Liver (tissue), 8 donors: ENCODE measurements at regions not wholly inside any gene's neighbourhood (a gene's known extent, or its start where the extent isn't known, plus 50 kb on each side); places are given as distances from the start of the nearest gene placed in this dataset.
"Not testable (repeated sequence)": the region's sequence is repeated elsewhere in the genome, so short reads cannot be mapped to it uniquely, and the experiment has no call there.

Experiments used
- DNase-seq: peaks from one replicate; pipeline ENCODE4 v3.0.0-alpha.2; 2017; ENCODE audit warnings: low spot score
- H3K27ac ChIP-seq, 2 donors: one replicate each; pipeline ENCODE4 v1.7.0; 2013; ENCODE audit warnings: inconsistent platforms in 2 of 2, low read length in 2 of 2, control low read depth in 1 of 2, low read depth in 1 of 2, mild to moderate bottlenecking in 1 of 2
- H3K27me3 ChIP-seq, 4 donors: one replicate each; pipeline versions ENCODE4 v1.6.1 to v1.7.0; 2013; ENCODE audit warnings: low read length in 3 of 4, inconsistent platforms in 1 of 4, mild to moderate bottlenecking in 1 of 4, moderate library complexity in 1 of 4; ENCODE audit not compliant: control insufficient read depth in 4 of 4, insufficient read depth in 4 of 4
- H3K36me3 ChIP-seq, 4 donors: one replicate each; pipeline versions ENCODE4 v1.6.1 to v1.7.0; 2013; ENCODE audit warnings: low read length in 3 of 4, mild to moderate bottlenecking in 3 of 4, low read depth in 1 of 4, moderate library complexity in 1 of 4; ENCODE audit not compliant: control insufficient read depth in 4 of 4, insufficient read depth in 3 of 4
- H3K4me1 ChIP-seq, 4 donors: one replicate each; pipeline versions ENCODE4 v1.6.1 to v1.7.0; 2013; ENCODE audit warnings: low read length in 3 of 4, mild to moderate bottlenecking in 3 of 4, moderate library complexity in 1 of 4; ENCODE audit not compliant: control insufficient read depth in 4 of 4, insufficient read depth in 4 of 4
- H3K4me3 ChIP-seq, 3 donors: one replicate each; pipeline versions ENCODE4 v1.6.1 to v1.7.0; 2013; ENCODE audit warnings: low read length in 3 of 3, control low read depth in 1 of 3, low read depth in 1 of 3, mild to moderate bottlenecking in 1 of 3
- H3K9ac ChIP-seq, 2 donors: one replicate each; pipeline ENCODE4 v1.7.0; 2013; ENCODE audit warnings: low read length in 2 of 2, mild to moderate bottlenecking in 2 of 2, moderate library complexity in 2 of 2, control low read depth in 1 of 2, low read depth in 1 of 2
- H3K9me3 ChIP-seq, 4 donors: one replicate each; pipeline versions ENCODE4 v1.6.1 to v1.7.0; 2013; ENCODE audit warnings: low read length in 3 of 4; ENCODE audit not compliant: control insufficient read depth in 4 of 4
- EGR1 ChIP-seq, 2 donors: IDR thresholded peaks; 2 replicates each; pipeline ENCODE4 v1.6.1; 2016 to 2018; ENCODE audit warnings: antibody characterized with exemption in 2 of 2, low read depth in 2 of 2
- FOXA1 ChIP-seq: IDR thresholded peaks from 2 replicates; pipeline ENCODE4 v1.6.1; 2016; ENCODE audit warnings: antibody characterized with exemption
- GABPA ChIP-seq, 2 donors: IDR thresholded peaks in 1 of 2; conservative IDR thresholded peaks in 1 of 2; 2 replicates each; pipeline ENCODE4 v1.6.1; 2016; ENCODE audit warnings: antibody characterized with exemption in 2 of 2, mild to moderate bottlenecking in 1 of 2, moderate library complexity in 1 of 2
- HNF4A ChIP-seq, 2 donors: conservative IDR thresholded peaks; 2 replicates each; pipeline ENCODE4 v1.6.1; 2016; ENCODE audit warnings: antibody characterized with exemption in 2 of 2, mild to moderate bottlenecking in 2 of 2
- HNF4G ChIP-seq: IDR thresholded peaks from 2 replicates; pipeline ENCODE4 v1.6.1; 2016; ENCODE audit warnings: antibody characterized with exemption
- JUND ChIP-seq, 2 donors: IDR thresholded peaks; 2 replicates each; pipeline ENCODE4 v1.6.1; 2016; ENCODE audit warnings: antibody characterized with exemption in 2 of 2
- NR2F2 ChIP-seq: IDR thresholded peaks from 2 replicates; pipeline ENCODE4 v1.6.1; 2016; ENCODE audit warnings: antibody characterized with exemption
- RAD21 ChIP-seq, 2 donors: IDR thresholded peaks; 2 replicates each; pipeline ENCODE4 v1.6.1; 2016; ENCODE audit warnings: antibody characterized with exemption in 2 of 2, mild to moderate bottlenecking in 2 of 2
- SP1 ChIP-seq: IDR thresholded peaks from 2 replicates; pipeline ENCODE4 v1.6.1; 2018; ENCODE audit warnings: antibody characterized with exemption, mild to moderate bottlenecking
- TAF1 ChIP-seq: conservative IDR thresholded peaks from 2 replicates; pipeline ENCODE4 v1.6.1; 2016; ENCODE audit warnings: antibody characterized with exemption, mild to moderate bottlenecking
- YY1 ChIP-seq: IDR thresholded peaks from 2 replicates; pipeline ENCODE4 v1.6.1; 2016; ENCODE audit warnings: antibody characterized with exemption, mild to moderate bottlenecking
- WGBS: extraction: QIAGEN DNeasy Blood & Tissue Kit; methylation state at CpG from one replicate; pipeline ENCODE4 v1.1.7; 2013; 5-methylcytosine and 5-hydroxymethylcytosine counted together
- TF ChIP-seq, protein P1 (sequence below): IDR thresholded peaks from 2 replicates; pipeline ENCODE4 v1.6.1; 2016; ENCODE audit warnings: antibody characterized with exemption
- TF ChIP-seq, protein P2 (sequence below): fragments of 150-350 bp; IDR thresholded peaks from 2 replicates; pipeline ENCODE4 v1.5.1; 2017; ENCODE audit warnings: improper control_type of control experiment, low read depth, low read length; ENCODE audit not compliant: missing input control
- TF ChIP-seq, protein P3 (sequence below): IDR thresholded peaks from 2 replicates; pipeline ENCODE4 v1.6.1; 2016; ENCODE audit warnings: antibody characterized with exemption
- donor health status: healthy.
- donor health status: healthy.
- donor health status: healthy.
- donor health status: healthy.
- donor health status: healthy.

DNA sequence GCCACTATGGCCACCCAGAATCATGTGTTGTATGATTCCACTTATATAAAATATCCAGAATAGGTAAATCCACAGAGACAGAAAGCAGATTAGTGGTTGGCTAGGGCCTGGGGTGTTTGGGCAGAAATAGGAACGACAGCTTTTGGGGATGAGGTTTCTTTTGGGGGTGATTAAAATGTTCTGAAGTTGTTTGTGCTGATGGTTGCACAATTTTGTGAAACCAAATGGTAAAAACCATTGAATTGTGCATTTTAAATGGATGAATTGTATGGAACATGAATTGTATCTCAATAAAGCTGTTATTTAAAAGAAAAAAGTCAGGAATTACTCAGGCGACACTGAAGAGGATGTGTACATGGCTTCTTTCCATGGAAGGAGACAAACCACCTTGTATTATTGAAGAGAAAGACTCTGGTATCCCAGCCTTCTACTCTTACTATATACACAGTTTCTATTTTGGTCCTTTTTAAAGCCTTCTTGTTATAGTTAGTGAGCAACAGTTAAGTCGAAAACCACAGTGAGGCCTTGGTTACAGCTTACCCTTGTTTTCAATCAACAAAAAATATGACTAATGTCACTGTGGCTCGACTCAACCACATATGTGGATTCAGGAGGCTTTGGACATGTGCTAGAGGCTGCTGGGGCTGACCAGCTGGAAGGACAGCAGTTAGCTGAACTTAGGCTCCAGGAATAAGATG, 57.1 kb upstream of the KMT2E start:
- Histone ChIP-seq H3K4me1 (no peaks in the 10 kb centered on the region), H3K4me3 (no peak overlapping the region), H3K9ac (no peak overlapping the region), H3K27me3 (no peaks in the 10 kb centered on the region), H3K9me3 (no peaks in the 10 kb centered on the region), H3K36me3 (no peaks in the 10 kb centered on the region), H3K27ac (no peak overlapping the region)
- TF ChIP-seq, protein P1, sequence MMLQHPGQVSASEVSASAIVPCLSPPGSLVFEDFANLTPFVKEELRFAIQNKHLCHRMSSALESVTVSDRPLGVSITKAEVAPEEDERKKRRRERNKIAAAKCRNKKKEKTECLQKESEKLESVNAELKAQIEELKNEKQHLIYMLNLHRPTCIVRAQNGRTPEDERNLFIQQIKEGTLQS = no peak
- TF ChIP-seq, protein P2, sequence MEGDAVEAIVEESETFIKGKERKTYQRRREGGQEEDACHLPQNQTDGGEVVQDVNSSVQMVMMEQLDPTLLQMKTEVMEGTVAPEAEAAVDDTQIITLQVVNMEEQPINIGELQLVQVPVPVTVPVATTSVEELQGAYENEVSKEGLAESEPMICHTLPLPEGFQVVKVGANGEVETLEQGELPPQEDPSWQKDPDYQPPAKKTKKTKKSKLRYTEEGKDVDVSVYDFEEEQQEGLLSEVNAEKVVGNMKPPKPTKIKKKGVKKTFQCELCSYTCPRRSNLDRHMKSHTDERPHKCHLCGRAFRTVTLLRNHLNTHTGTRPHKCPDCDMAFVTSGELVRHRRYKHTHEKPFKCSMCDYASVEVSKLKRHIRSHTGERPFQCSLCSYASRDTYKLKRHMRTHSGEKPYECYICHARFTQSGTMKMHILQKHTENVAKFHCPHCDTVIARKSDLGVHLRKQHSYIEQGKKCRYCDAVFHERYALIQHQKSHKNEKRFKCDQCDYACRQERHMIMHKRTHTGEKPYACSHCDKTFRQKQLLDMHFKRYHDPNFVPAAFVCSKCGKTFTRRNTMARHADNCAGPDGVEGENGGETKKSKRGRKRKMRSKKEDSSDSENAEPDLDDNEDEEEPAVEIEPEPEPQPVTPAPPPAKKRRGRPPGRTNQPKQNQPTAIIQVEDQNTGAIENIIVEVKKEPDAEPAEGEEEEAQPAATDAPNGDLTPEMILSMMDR = no peak
- TF ChIP-seq RAD21 (IDR thresholded peaks at IDR 0.05) (no peak), EGR1 (IDR thresholded peaks at IDR 0.05; ENCODE audit: low read depth in 2 of 2) (no peak), TAF1 (no peak), SP1 (no peak), NR2F2 (no peak), GABPA (IDR thresholded peaks at IDR 0.05 in 1 of 2, conservative IDR thresholded peaks at IDR 0.05 in 1 of 2) (no peak), HNF4G (no peak), FOXA1 (no peak), JUND (IDR thresholded peaks at IDR 0.05) (no peak), HNF4A (conservative IDR thresholded peaks at IDR 0.05) (no peak)
- TF ChIP-seq, protein P3, sequence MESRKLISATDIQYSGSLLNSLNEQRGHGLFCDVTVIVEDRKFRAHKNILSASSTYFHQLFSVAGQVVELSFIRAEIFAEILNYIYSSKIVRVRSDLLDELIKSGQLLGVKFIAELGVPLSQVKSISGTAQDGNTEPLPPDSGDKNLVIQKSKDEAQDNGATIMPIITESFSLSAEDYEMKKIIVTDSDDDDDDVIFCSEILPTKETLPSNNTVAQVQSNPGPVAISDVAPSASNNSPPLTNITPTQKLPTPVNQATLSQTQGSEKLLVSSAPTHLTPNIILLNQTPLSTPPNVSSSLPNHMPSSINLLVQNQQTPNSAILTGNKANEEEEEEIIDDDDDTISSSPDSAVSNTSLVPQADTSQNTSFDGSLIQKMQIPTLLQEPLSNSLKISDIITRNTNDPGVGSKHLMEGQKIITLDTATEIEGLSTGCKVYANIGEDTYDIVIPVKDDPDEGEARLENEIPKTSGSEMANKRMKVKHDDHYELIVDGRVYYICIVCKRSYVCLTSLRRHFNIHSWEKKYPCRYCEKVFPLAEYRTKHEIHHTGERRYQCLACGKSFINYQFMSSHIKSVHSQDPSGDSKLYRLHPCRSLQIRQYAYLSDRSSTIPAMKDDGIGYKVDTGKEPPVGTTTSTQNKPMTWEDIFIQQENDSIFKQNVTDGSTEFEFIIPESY = no peak
- DNase-seq = no peak
- WGBS = 79% methylated on average over 4 of the region's 4 CpGs

DNA sequence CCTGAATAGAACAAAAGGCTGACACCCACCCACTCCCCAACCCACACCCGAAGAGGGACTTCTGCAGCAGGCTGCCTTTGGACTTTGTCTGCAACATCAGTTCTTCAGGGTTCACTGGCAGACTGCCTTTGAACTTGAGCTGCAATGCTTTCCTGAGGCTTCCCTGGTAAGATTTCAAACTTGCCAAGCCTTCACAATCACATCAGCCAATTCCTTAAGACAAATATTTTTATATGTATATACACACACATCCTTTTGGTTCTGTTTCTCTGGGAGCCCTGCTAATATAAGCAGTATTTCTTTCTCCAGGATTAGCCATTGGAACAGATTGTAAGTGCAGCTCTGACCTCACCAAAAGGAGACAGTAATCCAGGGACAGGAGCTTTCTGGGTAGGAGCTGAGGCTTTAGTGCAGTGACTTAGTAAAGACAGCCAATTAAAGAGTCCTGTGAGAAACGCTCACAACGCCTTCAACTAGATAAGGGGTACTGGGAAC, 55.6 kb upstream of the KMT2E start:
- Histone ChIP-seq H3K27ac (no peak overlapping the region), H3K4me3 (no peak overlapping the region), H3K9me3 (no peaks in the 10 kb centered on the region), H3K4me1 (no peaks in the 10 kb centered on the region), H3K9ac (no peak overlapping the region), H3K27me3 (no peaks in the 10 kb centered on the region), H3K36me3 (no peaks in the 10 kb centered on the region)
- WGBS = 67% methylated on average over 3 of the region's 3 CpGs
- DNase-seq = no peak
- no peak for TF ChIP-seq NR2F2
- TF ChIP-seq YY1 = no peak
- no peak for TF ChIP-seq FOXA1

DNA sequence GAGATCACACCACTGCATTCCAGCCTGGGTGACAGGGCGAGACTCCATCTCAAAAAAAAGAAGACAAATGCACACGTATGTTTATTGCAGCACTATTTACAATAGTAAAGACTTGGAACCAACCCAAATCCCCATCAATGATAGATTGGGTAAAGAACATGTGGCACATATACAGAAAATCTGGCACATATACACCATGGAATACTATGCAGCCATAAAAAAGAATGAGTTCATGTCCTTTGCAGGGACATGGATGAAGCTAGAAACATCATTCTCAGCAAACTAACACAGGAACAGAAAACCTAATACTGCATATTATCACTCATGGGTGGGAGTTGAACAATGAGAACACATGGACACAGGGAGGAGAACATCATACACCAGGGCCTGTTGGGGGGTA, 54.5 kb upstream of the KMT2E start:
- not testable (repeated sequence) for H3K4me1 ChIP-seq, H3K27me3 ChIP-seq, H3K27ac ChIP-seq, H3K9me3 ChIP-seq, DNase-seq, H3K9ac ChIP-seq, H3K4me3 ChIP-seq, H3K36me3 ChIP-seq
- WGBS = 87% methylated on average over 2 of the region's 2 CpGs
